Type B pancreatic cell (in vitro differentiated cells): ENCODE measurements at regions not wholly inside any gene's neighbourhood (a gene's known extent, or its start where the extent isn't known, plus 50 kb on each side); places are given as distances from the start of the nearest gene placed in this dataset.

Experiments used
- DNase-seq: peaks from one replicate; pipeline ENCODE4 v3.0.0; 2021; ENCODE audit warnings: mixed read lengths; ENCODE audit not compliant: unreplicated experiment; ENCODE audit errors: extremely low spot score
- H3K27ac Mint-ChIP-seq: 2 replicates; pipeline ENCODE4 v1.8.0; 2021; ENCODE audit warnings: mild to moderate bottlenecking, mixed read lengths
- H3K27me3 Mint-ChIP-seq: 2 replicates; pipeline ENCODE4 v1.8.0; 2021; ENCODE audit warnings: mixed read lengths
- H3K36me3 Mint-ChIP-seq: 2 replicates; pipeline ENCODE4 v1.8.0; 2021; ENCODE audit warnings: mixed read lengths
- H3K4me1 Mint-ChIP-seq: one replicate; pipeline ENCODE4 v1.8.0; 2021; ENCODE audit warnings: mixed read lengths; ENCODE audit not compliant: unreplicated experiment
- H3K4me3 Mint-ChIP-seq: 2 replicates; pipeline ENCODE4 v1.8.0; 2021; ENCODE audit warnings: mild to moderate bottlenecking, mixed read lengths
- H3K9me3 Mint-ChIP-seq: 2 replicates; pipeline ENCODE4 v1.8.0; 2021; ENCODE audit warnings: mixed read lengths
- CTCF ChIP-seq: fragments of 200-600 bp; sonication (generic); conservative IDR thresholded peaks from 2 replicates; pipeline ENCODE4 v1.5.0; 2021; ENCODE audit warnings: antibody characterized with exemption, mild to moderate bottlenecking

DNA sequence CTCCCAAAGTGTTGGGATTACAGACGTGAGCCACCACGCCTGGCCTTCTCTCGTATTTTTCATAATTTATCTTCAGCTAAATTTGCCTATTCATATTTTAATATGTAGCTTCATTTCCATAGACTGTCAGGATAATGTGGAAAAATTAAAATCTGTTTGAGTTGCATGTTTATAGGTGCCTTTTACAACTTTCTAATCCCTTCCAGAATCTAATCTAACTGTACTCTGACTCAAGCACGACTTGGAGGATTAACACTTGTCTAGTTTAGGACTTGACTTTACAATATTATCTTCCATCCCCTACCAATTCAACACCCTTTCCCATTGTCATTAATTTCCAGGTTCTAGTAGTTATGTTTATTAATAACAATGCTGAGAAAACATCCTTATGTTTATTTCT, 1761.5 kb downstream of the MAT2B start:
- H3K27me3 Mint-ChIP-seq = no peaks in the 10 kb centered on the region
- no peak for DNase-seq
- H3K4me3 Mint-ChIP-seq = no peak overlapping the region
- H3K9me3 Mint-ChIP-seq = peaks cover 3% of the 10 kb centered on the region
- H3K27ac Mint-ChIP-seq = no peak overlapping the region
- H3K4me1 Mint-ChIP-seq = no peaks in the 10 kb centered on the region
- no peak for TF ChIP-seq CTCF
- no peaks in the 10 kb centered on the region for H3K36me3 Mint-ChIP-seq

- no peak for DNase-seq
- H3K4me1 Mint-ChIP-seq = no peaks in the 10 kb centered on the region
- no peak overlapping the region for H3K27ac Mint-ChIP-seq
- no peaks in the 10 kb centered on the region for H3K9me3 Mint-ChIP-seq
- H3K27me3 Mint-ChIP-seq = no peaks in the 10 kb centered on the region
- no peak for TF ChIP-seq CTCF
- H3K36me3 Mint-ChIP-seq = no peaks in the 10 kb centered on the region
- H3K4me3 Mint-ChIP-seq = no peak overlapping the region
Observed at GRCh38 chr5:165272436-165272835, 1767.0 kb downstream of the MAT2B start.

DNA sequence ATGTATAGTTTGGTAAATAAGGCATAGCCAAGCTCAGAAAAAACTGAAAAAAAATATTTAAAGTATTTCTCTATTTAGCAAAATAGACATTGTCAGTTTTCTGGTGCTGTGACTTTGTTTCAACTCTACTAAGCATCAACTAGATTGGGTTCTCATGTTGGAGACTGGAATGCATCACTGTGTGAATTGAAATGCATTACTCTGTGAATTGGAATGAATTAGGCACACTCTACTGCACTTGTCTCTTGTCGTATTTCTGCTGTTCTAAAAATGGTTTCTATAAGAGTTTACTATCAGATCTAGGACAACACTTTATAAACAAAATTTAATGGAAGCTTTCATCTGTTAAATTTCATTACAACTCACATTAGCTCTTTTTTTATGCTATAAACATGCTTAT, 1772.2 kb downstream of the MAT2B start:
- no peaks in the 10 kb centered on the region for H3K4me1 Mint-ChIP-seq
- DNase-seq = no peak
- no peaks in the 10 kb centered on the region for H3K36me3 Mint-ChIP-seq
- no peak for TF ChIP-seq CTCF
- no peaks in the 10 kb centered on the region for H3K9me3 Mint-ChIP-seq
- no peaks in the 10 kb centered on the region for H3K27me3 Mint-ChIP-seq
- H3K27ac Mint-ChIP-seq = no peak overlapping the region
- no peak overlapping the region for H3K4me3 Mint-ChIP-seq

DNA sequence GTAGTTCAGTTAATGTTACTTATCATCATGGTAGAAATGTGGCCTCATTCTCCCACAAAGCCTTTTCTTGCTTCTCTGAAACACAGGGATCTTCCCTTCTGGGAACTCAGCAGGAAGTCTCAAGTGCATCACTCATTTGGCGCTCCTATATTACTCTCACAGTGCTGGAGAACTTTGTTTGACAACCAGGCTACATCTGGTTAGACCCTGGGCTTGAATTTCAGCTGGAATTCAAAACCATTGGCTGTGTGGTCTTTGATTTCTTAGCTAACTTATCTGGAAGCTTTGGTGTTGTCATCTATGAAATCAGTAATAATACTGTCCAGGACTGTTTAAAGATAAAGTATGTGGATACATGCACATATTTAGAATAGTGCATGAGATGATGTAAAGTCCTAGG, 1777.1 kb downstream of the MAT2B start:
- H3K27ac Mint-ChIP-seq = no peak overlapping the region
- no peaks in the 10 kb centered on the region for H3K27me3 Mint-ChIP-seq
- H3K9me3 Mint-ChIP-seq = no peaks in the 10 kb centered on the region
- no peaks in the 10 kb centered on the region for H3K4me1 Mint-ChIP-seq
- no peaks in the 10 kb centered on the region for H3K36me3 Mint-ChIP-seq
- no peak for DNase-seq
- no peak for TF ChIP-seq CTCF
- H3K4me3 Mint-ChIP-seq = no peak overlapping the region

GRCh38 chr5:165286692-165287091, 1781.3 kb downstream of the MAT2B start:
- Mint-ChIP-seq H3K27ac (no peak overlapping the region), H3K36me3 (no peaks in the 10 kb centered on the region), H3K4me3 (no peak overlapping the region), H3K27me3 (no peaks in the 10 kb centered on the region), H3K9me3 (no peaks in the 10 kb centered on the region), H3K4me1 (no peaks in the 10 kb centered on the region)
- DNase-seq = no peak
- TF ChIP-seq CTCF = no peak

DNA sequence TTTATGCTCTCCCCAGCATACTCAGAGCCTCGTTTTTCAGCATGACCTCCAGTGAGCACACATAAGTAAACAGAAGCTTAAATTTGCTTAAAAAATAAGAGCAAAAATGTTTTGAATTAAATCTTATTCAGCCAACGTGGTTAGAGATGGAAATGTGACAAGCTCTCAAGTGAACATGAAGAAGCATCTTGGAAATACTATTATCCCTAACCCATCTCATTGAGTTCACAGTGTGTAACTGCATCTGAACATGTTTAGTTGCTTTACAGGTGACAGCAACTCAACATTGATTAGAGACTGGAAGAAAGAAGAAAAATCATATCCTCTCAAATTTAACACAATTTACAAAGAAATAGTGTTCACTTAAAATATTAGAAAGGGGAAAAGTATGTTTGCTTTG, 1785.1 kb downstream of the MAT2B start:
- Mint-ChIP-seq H3K4me3 (no peak overlapping the region), H3K4me1 (no peaks in the 10 kb centered on the region), H3K36me3 (no peaks in the 10 kb centered on the region), H3K27ac (no peak overlapping the region), H3K9me3 (no peaks in the 10 kb centered on the region), H3K27me3 (no peaks in the 10 kb centered on the region)
- TF ChIP-seq CTCF = no peak
- no peak for DNase-seq
